H9 (cell line): ENCODE measurements at regions not wholly inside any gene's neighbourhood (a gene's known extent, or its start where the extent isn't known, plus 50 kb on each side); places are given as distances from the start of the nearest gene placed in this dataset.

Experiments
- DNase-seq: peaks from one replicate; pipeline ENCODE4 v3.0.0-alpha.2; 2017
- H2AFZ ChIP-seq: one replicate; pipeline ENCODE4 v1.6.1; 2013; ENCODE audit warnings: mild to moderate bottlenecking, low read length, control low read depth, moderate library complexity
- H2AK5ac ChIP-seq: 2 replicates; pipeline ENCODE4 v1.6.1; 2013; ENCODE audit warnings: low read length, control low read depth, mixed read lengths; ENCODE audit not compliant: insufficient read length
- H2BK120ac ChIP-seq: one replicate; pipeline ENCODE4 v1.6.1; 2013; ENCODE audit warnings: low read depth, mild to moderate bottlenecking, low read length, control low read depth, inconsistent platforms; ENCODE audit not compliant: poor library complexity, severe bottlenecking
- H2BK12ac ChIP-seq: 2 replicates; pipeline ENCODE4 v1.6.1; 2013; ENCODE audit warnings: low read length, control low read depth, mixed read lengths, low read depth; ENCODE audit not compliant: insufficient read length
- H2BK15ac ChIP-seq: 2 replicates; pipeline ENCODE4 v1.6.1; 2013; ENCODE audit warnings: low read depth, low read length, control low read depth
- H2BK20ac ChIP-seq: one replicate; pipeline ENCODE4 v1.6.1; 2013; ENCODE audit warnings: low read depth, mild to moderate bottlenecking, low read length, control low read depth, inconsistent platforms; ENCODE audit not compliant: poor library complexity, severe bottlenecking
- H2BK5ac ChIP-seq: 2 replicates; pipeline ENCODE4 v1.6.1; 2013; ENCODE audit warnings: low read length, control low read depth, mixed read lengths; ENCODE audit not compliant: insufficient read length
- H3K14ac ChIP-seq: 2 replicates; pipeline ENCODE4 v1.6.1; 2013; ENCODE audit warnings: low read length, control low read depth; ENCODE audit not compliant: insufficient read depth
- H3K18ac ChIP-seq: 2 replicates; pipeline ENCODE4 v1.6.1; 2013; ENCODE audit warnings: low read depth, mild to moderate bottlenecking, mixed read lengths, low read length, control low read depth; ENCODE audit not compliant: insufficient read length
- H3K23ac ChIP-seq: 2 replicates; pipeline ENCODE4 v1.6.1; 2013; ENCODE audit warnings: low read length, control low read depth, mixed read lengths, low read depth; ENCODE audit not compliant: insufficient read length
- H3K23me2 ChIP-seq: 2 replicates; pipeline ENCODE4 v1.6.1; 2013; ENCODE audit warnings: low read depth, mild to moderate bottlenecking, mixed read lengths, low read length, control low read depth; ENCODE audit not compliant: insufficient read length, poor library complexity, severe bottlenecking
- H3K27ac ChIP-seq: 2 replicates; pipeline ENCODE4 v1.5.1; 2013; ENCODE audit warnings: low read length, control low read depth, mixed read lengths, low read depth; ENCODE audit not compliant: insufficient read length
- H3K27me3 ChIP-seq: 2 replicates; pipeline ENCODE4 v1.6.1; 2013; ENCODE audit warnings: low read length, control low read depth, inconsistent platforms; ENCODE audit not compliant: insufficient read depth
- H3K4ac ChIP-seq: 2 replicates; pipeline ENCODE4 v1.6.1; 2013; ENCODE audit warnings: low read depth, mild to moderate bottlenecking, control low read depth, inconsistent platforms, low read length, moderate library complexity
- H3K4me1 ChIP-seq: 2 replicates; pipeline ENCODE4 v1.6.1; 2013; ENCODE audit warnings: low read length, control low read depth, inconsistent platforms; ENCODE audit not compliant: insufficient read depth
- H3K4me2 ChIP-seq: 2 replicates; pipeline ENCODE4 v1.6.1; 2013; ENCODE audit warnings: low read length, control low read depth, mixed read lengths; ENCODE audit not compliant: insufficient read length, insufficient read depth
- H3K56ac ChIP-seq: 2 replicates; pipeline ENCODE4 v1.6.1; 2013; ENCODE audit warnings: low read depth, mild to moderate bottlenecking, mixed read lengths, low read length, control low read depth; ENCODE audit not compliant: insufficient read length
- H3K79me1 ChIP-seq: 2 replicates; pipeline ENCODE4 v1.6.1; 2013; ENCODE audit warnings: low read depth, mild to moderate bottlenecking, moderate library complexity, low read length, control low read depth, inconsistent platforms; ENCODE audit not compliant: insufficient read depth, poor library complexity, severe bottlenecking
- H3K79me2 ChIP-seq: 2 replicates; pipeline ENCODE4 v1.6.1; 2013; ENCODE audit warnings: low read length, control low read depth, inconsistent platforms; ENCODE audit not compliant: insufficient read depth
- H3K9ac ChIP-seq: 2 replicates; pipeline ENCODE4 v1.6.1; 2013; ENCODE audit warnings: low read length, control low read depth, mixed read lengths; ENCODE audit not compliant: insufficient read length; ENCODE audit errors: extremely low read depth
- H3K9me3 ChIP-seq: one replicate; pipeline ENCODE4 v1.6.1; 2013; ENCODE audit warnings: low read depth, low read length, inconsistent platforms; ENCODE audit not compliant: control insufficient read depth
- H3T11ph ChIP-seq: one replicate; pipeline ENCODE4 v1.6.1; 2013; ENCODE audit warnings: mild to moderate bottlenecking, low read length, control low read depth, inconsistent platforms
- H4K20me1 ChIP-seq: one replicate; pipeline ENCODE4 v1.6.1; 2013; ENCODE audit not compliant: control insufficient read depth, insufficient read length, insufficient read depth
- H4K5ac ChIP-seq: 2 replicates; pipeline ENCODE4 v1.6.1; 2013; ENCODE audit warnings: low read depth, mild to moderate bottlenecking, mixed read lengths, low read length, control low read depth; ENCODE audit not compliant: insufficient read length
- H4K8ac ChIP-seq: replicated peaks from 2 replicates; pipeline ENCODE4 v1.6.1; 2013; ENCODE audit warnings: low read length, control low read depth, mixed read lengths, low read depth; ENCODE audit not compliant: insufficient read length
- H4K91ac ChIP-seq: 2 replicates; pipeline ENCODE4 v1.6.1; 2013; ENCODE audit warnings: low read depth, mild to moderate bottlenecking, moderate library complexity, mixed read lengths, low read length, control low read depth; ENCODE audit not compliant: insufficient read length
- H3K27ac Mint-ChIP-seq, 3 experiments: 2 replicates in 2 of 3; 3 replicates in 1 of 3; pipeline ENCODE4 v1.8.0; 2020 to 2021; ENCODE audit warnings: mixed read lengths in 3 of 3, mild to moderate bottlenecking in 1 of 3, moderate library complexity in 1 of 3
- H3K27me3 Mint-ChIP-seq: 2 replicates; pipeline ENCODE4 v1.8.0; 2021; ENCODE audit warnings: low read depth, mild to moderate bottlenecking, moderate library complexity, mixed read lengths
- H3K36me3 Mint-ChIP-seq, 3 experiments: 2 replicates in 2 of 3; 3 replicates in 1 of 3; pipeline ENCODE4 v1.8.0; 2020 to 2021; ENCODE audit warnings: low read depth in 3 of 3, mixed read lengths in 3 of 3; ENCODE audit not compliant: insufficient read depth in 1 of 3
- H3K4me1 Mint-ChIP-seq, 2 experiments: 2 replicates each; pipeline ENCODE4 v1.8.0; 2020; ENCODE audit warnings: mixed read lengths in 2 of 2
- H3K4me3 Mint-ChIP-seq, 2 experiments: 2 replicates in 1 of 2; 3 replicates in 1 of 2; pipeline ENCODE4 v1.8.0; 2020 to 2021; ENCODE audit warnings: mild to moderate bottlenecking in 2 of 2, mixed read lengths in 2 of 2, moderate library complexity in 1 of 2
- H3K9me3 Mint-ChIP-seq, 2 experiments: 2 replicates in 1 of 2; 3 replicates in 1 of 2; pipeline ENCODE4 v1.8.0; 2020; ENCODE audit warnings: mild to moderate bottlenecking in 2 of 2, mixed read lengths in 2 of 2, moderate library complexity in 1 of 2
- CTCF ChIP-seq: fragments of 200-600 bp; sonication (generic); conservative IDR thresholded peaks from 3 replicates; pipeline ENCODE4 v1.8.0; 2021; ENCODE audit warnings: antibody characterized with exemption, mild to moderate bottlenecking
- WGBS: extraction: QIAGEN DNeasy Blood & Tissue Kit; methylation state at CpG from one replicate; pipeline ENCODE4 v1.1.7; 2013; ENCODE audit warnings: missing lambda C conversion rate, low lambda C conversion rate, mixed read lengths; ENCODE audit not compliant: insufficient read length; ENCODE audit errors: extremely low coverage; 5-methylcytosine and 5-hydroxymethylcytosine counted together

- Histone ChIP-seq H3K4me2 (no peak overlapping the region), H2BK5ac (no peak overlapping the region), H3K4ac (no peak overlapping the region), H3K18ac (no peak overlapping the region), H3K27me3 (no peaks in the 10 kb centered on the region), H4K5ac (no peak overlapping the region), H3K79me1 (no peaks in the 10 kb centered on the region), H2AFZ (no peak overlapping the region), H2BK20ac (no peak overlapping the region), H2BK12ac (no peak overlapping the region), H3K79me2 (no peaks in the 10 kb centered on the region), H3T11ph (no peak overlapping the region), H3K23me2 (no peaks in the 10 kb centered on the region), H3K9me3 (no peaks in the 10 kb centered on the region), H4K91ac (no peak overlapping the region), H3K27ac (no peak overlapping the region), H2BK120ac (no peak overlapping the region), H2BK15ac (no peak overlapping the region), H3K56ac (no peak overlapping the region), H4K8ac (no peak overlapping the region), H3K9ac (no peak overlapping the region), H4K20me1 (no peaks in the 10 kb centered on the region), H3K23ac (no peak overlapping the region), H3K14ac (no peak overlapping the region), H2AK5ac (no peak overlapping the region), H3K4me1 (no peaks in the 10 kb centered on the region)
- H3K4me3 Mint-ChIP-seq = no peak overlapping the region
- 0 out of 2 replicates have a peak, but pooled peaks cover 2% of the 10 kb centered on the region for H3K27me3 Mint-ChIP-seq
- H3K4me1 Mint-ChIP-seq = no peaks in the 10 kb centered on the region
- no peaks in the 10 kb centered on the region; a peak in 1 of 5 replicates for H3K9me3 Mint-ChIP-seq
- H3K36me3 Mint-ChIP-seq = no peaks in the 10 kb centered on the region
- no peak for TF ChIP-seq CTCF
- no CpG with 5 or more reads among the region's 2 CpGs for WGBS
- H3K27ac Mint-ChIP-seq = no peak overlapping the region
- DNase-seq = no peak
These were observed 577.4 kb upstream of the RAB6C start for GRCh38 chr2:129402076-129402475.
